Trophoblast cell (in vitro differentiated cells and primary cell): ENCODE measurements at regions not wholly inside any gene's neighbourhood (a gene's known extent, or its start where the extent isn't known, plus 50 kb on each side); places are given as distances from the start of the nearest gene placed in this dataset.
"Not testable (repeated sequence)": the region's sequence is repeated elsewhere in the genome, so short reads cannot be mapped to it uniquely, and the experiment has no call there.

Experiments used
- DNase-seq, 2 donors: peaks; one replicate each; pipeline ENCODE4 v3.0.0-alpha.2; 2016
- H2AFZ ChIP-seq: 2 replicates; pipeline ENCODE4 v1.6.1; 2013; ENCODE audit warnings: low read length, moderate library complexity, mild to moderate bottlenecking; ENCODE audit not compliant: insufficient read depth, poor library complexity
- H2AK5ac ChIP-seq: 2 replicates; pipeline ENCODE4 v1.6.1; 2013; ENCODE audit warnings: mild to moderate bottlenecking, low read length
- H2BK120ac ChIP-seq: 2 replicates; pipeline ENCODE4 v1.6.1; 2013; ENCODE audit warnings: low read length, mild to moderate bottlenecking, moderate library complexity; ENCODE audit not compliant: insufficient read depth, poor library complexity
- H2BK12ac ChIP-seq: 2 replicates; pipeline ENCODE4 v1.6.1; 2013; ENCODE audit warnings: mild to moderate bottlenecking, low read length, moderate library complexity
- H2BK5ac ChIP-seq: 2 replicates; pipeline ENCODE4 v1.6.1; 2013; ENCODE audit warnings: low read length, low read depth, moderate library complexity, mild to moderate bottlenecking; ENCODE audit not compliant: poor library complexity
- H3K14ac ChIP-seq: 2 replicates; pipeline ENCODE4 v1.6.1; 2013; ENCODE audit warnings: mild to moderate bottlenecking, low read length
- H3K18ac ChIP-seq: 2 replicates; pipeline ENCODE4 v1.6.1; 2013; ENCODE audit warnings: mild to moderate bottlenecking, low read length
- H3K23ac ChIP-seq: 2 replicates; pipeline ENCODE4 v1.6.1; 2013; ENCODE audit warnings: low read length
- H3K27ac ChIP-seq: 2 replicates; pipeline ENCODE4 v1.5.1; 2013; ENCODE audit warnings: low read depth, mild to moderate bottlenecking, inconsistent platforms, low read length, moderate library complexity
- H3K27me3 ChIP-seq: 2 replicates; pipeline ENCODE4 v1.6.1; 2013; ENCODE audit warnings: inconsistent platforms, mild to moderate bottlenecking, low read length, moderate library complexity; ENCODE audit not compliant: insufficient read depth
- H3K36me3 ChIP-seq, 2 experiments: 1 replicate in 1 of 2; 2 replicates in 1 of 2; pipeline ENCODE4 v1.6.1; 2013; ENCODE audit warnings: low read length in 2 of 2, mild to moderate bottlenecking in 2 of 2, moderate library complexity in 1 of 2; ENCODE audit not compliant: insufficient read depth in 2 of 2, control insufficient read depth in 1 of 2
- H3K4ac ChIP-seq: 2 replicates; pipeline ENCODE4 v1.6.1; 2013; ENCODE audit warnings: low read depth, mild to moderate bottlenecking, low read length, moderate library complexity
- H3K4me1 ChIP-seq, 2 experiments: 1 replicate in 1 of 2; 2 replicates in 1 of 2; pipeline ENCODE4 v1.6.1; 2013; ENCODE audit warnings: low read length in 2 of 2, mild to moderate bottlenecking in 2 of 2, moderate library complexity in 1 of 2; ENCODE audit not compliant: insufficient read depth in 2 of 2, control insufficient read depth in 1 of 2
- H3K4me2 ChIP-seq: 2 replicates; pipeline ENCODE4 v1.6.1; 2013; ENCODE audit warnings: inconsistent platforms, mild to moderate bottlenecking, low read length, moderate library complexity
- H3K4me3 ChIP-seq: 2 replicates; pipeline ENCODE4 v1.5.1; 2013; ENCODE audit warnings: mild to moderate bottlenecking, low read depth, low read length, inconsistent platforms
- H3K79me1 ChIP-seq: one replicate; pipeline ENCODE4 v1.6.1; 2013; ENCODE audit warnings: low read length
- H3K79me2 ChIP-seq: 2 replicates; pipeline ENCODE4 v1.6.1; 2013; ENCODE audit warnings: low read length, mild to moderate bottlenecking; ENCODE audit not compliant: control insufficient read depth, insufficient read depth, poor library complexity
- H3K9ac ChIP-seq: 2 replicates; pipeline ENCODE4 v1.6.1; 2013; ENCODE audit warnings: mild to moderate bottlenecking, low read length
- H3K9me3 ChIP-seq: 2 replicates; pipeline ENCODE4 v1.6.1; 2013; ENCODE audit warnings: low read depth, mild to moderate bottlenecking, control low read depth, inconsistent platforms, low read length; ENCODE audit not compliant: insufficient read depth
- H4K12ac ChIP-seq: 2 replicates; pipeline ENCODE4 v1.6.1; 2013; ENCODE audit warnings: low read depth, mild to moderate bottlenecking, low read length, moderate library complexity
- H4K8ac ChIP-seq: 2 replicates; pipeline ENCODE4 v1.6.1; 2013; ENCODE audit warnings: low read depth, mild to moderate bottlenecking, low read length, moderate library complexity
- H4K91ac ChIP-seq: one replicate; pipeline ENCODE4 v1.6.1; 2013; ENCODE audit warnings: low read depth, mild to moderate bottlenecking, low read length, moderate library complexity
- WGBS: extraction: QIAGEN DNeasy Blood & Tissue Kit; methylation state at CpG from one replicate; pipeline ENCODE4 v1.1.7; 2013; ENCODE audit warnings: missing lambda C conversion rate; ENCODE audit not compliant: insufficient read length, insufficient coverage; ENCODE audit errors: extremely low coverage; 5-methylcytosine and 5-hydroxymethylcytosine counted together

DNA sequence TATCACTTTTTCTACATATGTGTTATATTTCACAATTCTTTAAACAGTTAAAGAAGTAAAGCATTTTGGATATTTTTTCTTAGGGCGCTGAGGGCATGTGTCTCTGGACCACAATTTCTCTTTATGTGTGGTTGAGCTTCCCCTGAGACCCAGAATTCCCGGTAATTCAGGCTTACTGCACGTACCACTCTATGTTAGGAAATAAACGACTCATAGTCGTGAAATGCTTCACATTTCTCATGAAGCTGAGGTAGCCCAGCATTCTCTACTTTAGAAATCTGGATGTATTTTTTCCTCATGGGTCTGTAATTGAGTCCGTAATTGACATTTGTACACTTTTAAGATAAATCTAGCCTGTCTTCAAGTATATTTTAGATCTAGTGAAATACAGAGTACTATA is 170.6 kb downstream of the FZD1 start:
- Histone ChIP-seq H3K79me1 (no peaks in the 10 kb centered on the region), H3K27me3 (no peaks in the 10 kb centered on the region), H4K91ac (no peak overlapping the region), H3K9me3 (peaks cover 2% of the 10 kb centered on the region), H4K12ac (no peak overlapping the region), H3K36me3 (no peaks in the 10 kb centered on the region), H3K14ac (no peak overlapping the region), H3K4me3 (no peak overlapping the region), H3K9ac (no peak overlapping the region), H4K8ac (no peak overlapping the region), H3K23ac (no peak overlapping the region), H3K79me2 (no peaks in the 10 kb centered on the region), H2BK5ac (no peak overlapping the region), H2BK120ac (no peak overlapping the region), H3K4me2 (no peak overlapping the region), H2BK12ac (no peak overlapping the region), H2AK5ac (no peak overlapping the region), H3K4ac (no peak overlapping the region), H2AFZ (no peak overlapping the region), H3K27ac (no peak overlapping the region), H3K18ac (no peak overlapping the region), H3K4me1 (no peaks in the 10 kb centered on the region)
- WGBS, result no CpG with 5 or more reads among the region's 6 CpGs
- DNase-seq, result peak in 1 of 2 donors; percentile 65

- no peaks in the 10 kb centered on the region for H3K4me1 ChIP-seq
- no peaks in the 10 kb centered on the region for H3K27me3 ChIP-seq
- H3K14ac ChIP-seq, result no peak overlapping the region
- no peak overlapping the region for H2BK120ac ChIP-seq
- H2BK5ac ChIP-seq, result no peak overlapping the region
- H3K23ac ChIP-seq, result no peak overlapping the region
- peak in 1 of 2 donors; percentile 39 for DNase-seq
- no peak overlapping the region for H3K4me3 ChIP-seq
- H4K8ac ChIP-seq, result no peak overlapping the region
- WGBS, result no CpG with 5 or more reads among the region's 2 CpGs
- no peak overlapping the region for H4K91ac ChIP-seq
- no peak overlapping the region for H4K12ac ChIP-seq
- H3K27ac ChIP-seq, result no peak overlapping the region
- H3K18ac ChIP-seq, result no peak overlapping the region
- H2BK12ac ChIP-seq, result no peak overlapping the region
- no peak overlapping the region for H3K4me2 ChIP-seq
- no peaks in the 10 kb centered on the region for H3K79me1 ChIP-seq
- H3K9me3 ChIP-seq, result peaks cover 2% of the 10 kb centered on the region
- H3K79me2 ChIP-seq, result no peaks in the 10 kb centered on the region
- no peak overlapping the region for H3K9ac ChIP-seq
- H2AK5ac ChIP-seq, result no peak overlapping the region
- H2AFZ ChIP-seq, result no peak overlapping the region
- H3K36me3 ChIP-seq, result no peaks in the 10 kb centered on the region
- H3K4ac ChIP-seq, result no peak overlapping the region
Observed at GRCh38 chr7:91435381-91436059, 171.3 kb downstream of the FZD1 start.

GRCh38 chr7:91436655-91437054 is 172.4 kb downstream of the FZD1 start:
- Histone ChIP-seq H3K9me3 (peaks cover 8% of the 10 kb centered on the region), H3K14ac (no peak overlapping the region), H3K4me3 (no peak overlapping the region), H2BK5ac (no peak overlapping the region), H3K4ac (no peak overlapping the region), H3K36me3 (no peaks in the 10 kb centered on the region), H2BK120ac (no peak overlapping the region), H3K27ac (no peak overlapping the region), H3K23ac (no peak overlapping the region), H4K91ac (no peak overlapping the region), H3K27me3 (no peaks in the 10 kb centered on the region), H3K4me2 (no peak overlapping the region), H3K79me2 (no peaks in the 10 kb centered on the region), H3K4me1 (no peaks in the 10 kb centered on the region), H3K18ac (no peak overlapping the region), H3K9ac (no peak overlapping the region), H2AK5ac (no peak overlapping the region), H4K8ac (no peak overlapping the region), H3K79me1 (no peaks in the 10 kb centered on the region), H2AFZ (no peak overlapping the region), H2BK12ac (no peak overlapping the region), H4K12ac (no peak overlapping the region)
- DNase-seq, result no peak
- WGBS, result no CpG with 5 or more reads among the region's 5 CpGs

GRCh38 chr7:91440198-91440597 is 176.0 kb downstream of the FZD1 start:
- not testable (repeated sequence) for H3K4me2 ChIP-seq, H3K4me1 ChIP-seq, H3K4ac ChIP-seq, H2AFZ ChIP-seq, H2BK120ac ChIP-seq, H3K36me3 ChIP-seq, H2AK5ac ChIP-seq, H3K14ac ChIP-seq, H4K8ac ChIP-seq, H2BK5ac ChIP-seq, H3K27me3 ChIP-seq, H3K9me3 ChIP-seq, H3K79me2 ChIP-seq, H3K18ac ChIP-seq, H4K91ac ChIP-seq, DNase-seq, H3K9ac ChIP-seq, H4K12ac ChIP-seq, H2BK12ac ChIP-seq, H3K27ac ChIP-seq, H3K79me1 ChIP-seq, H3K23ac ChIP-seq, H3K4me3 ChIP-seq
- WGBS, result no CpG with 5 or more reads among the region's 1 CpG
